Karpas-422 (cell line): ENCODE measurements at regions not wholly inside any gene's neighbourhood (a gene's known extent, or its start where the extent isn't known, plus 50 kb on each side); places are given as distances from the start of the nearest gene placed in this dataset.

Experiments
- DNase-seq: peaks from one replicate; pipeline ENCODE4 v3.0.0-alpha.2; 2015
- H2AFZ ChIP-seq: fragments of 200-600 bp; sonication (generic); 2 replicates; pipeline ENCODE4 v1.6.1; 2014; ENCODE audit warnings: antibody characterized with exemption, low read length, mixed read lengths
- H3K27ac ChIP-seq: fragments of 200-600 bp; sonication (generic); 2 replicates; pipeline ENCODE4 v1.5.1; 2014; ENCODE audit warnings: mild to moderate bottlenecking, low read length, moderate library complexity
- H3K27me3 ChIP-seq: fragments of 200-600 bp; sonication (generic); 2 replicates; pipeline ENCODE4 v1.6.1; 2014; ENCODE audit warnings: low read length, mixed read lengths
- H3K36me3 ChIP-seq: fragments of 200-600 bp; sonication (generic); 2 replicates; pipeline ENCODE4 v1.6.1; 2014; ENCODE audit warnings: low read length, mixed read lengths; ENCODE audit not compliant: insufficient read depth
- H3K4me1 ChIP-seq: fragments of 200-600 bp; sonication (generic); 2 replicates; pipeline ENCODE4 v1.6.1; 2014; ENCODE audit warnings: mild to moderate bottlenecking, low read length, mixed read lengths
- H3K4me2 ChIP-seq: fragments of 200-600 bp; sonication (generic); 2 replicates; pipeline ENCODE4 v1.6.1; 2014; ENCODE audit warnings: low read length, low read depth, mild to moderate bottlenecking; ENCODE audit not compliant: poor library complexity, severe bottlenecking
- H3K4me3 ChIP-seq: fragments of 200-600 bp; sonication (generic); 2 replicates; pipeline ENCODE4 v1.5.1; 2014; ENCODE audit warnings: mild to moderate bottlenecking, antibody characterized with exemption, low read length, mixed read lengths
- H3K79me2 ChIP-seq: fragments of 200-600 bp; sonication (generic); 2 replicates; pipeline ENCODE4 v1.6.1; 2014; ENCODE audit warnings: mild to moderate bottlenecking, low read length, mixed read lengths
- H3K9ac ChIP-seq: fragments of 200-600 bp; sonication (generic); 2 replicates; pipeline ENCODE4 v1.6.0; 2014; ENCODE audit warnings: low read length
- H3K9me2 ChIP-seq: fragments of 200-600 bp; sonication (generic), shearing (Covaris generic); replicated peaks from 2 replicates; pipeline ENCODE4 v1.6.0; 2014; ENCODE audit warnings: mild to moderate bottlenecking, low read length, moderate library complexity; ENCODE audit not compliant: insufficient read depth
- H3K9me3 ChIP-seq: fragments of 300-700, 200-600 bp; sonication (generic); 2 replicates; pipeline ENCODE4 v1.6.1; 2014; ENCODE audit warnings: low read length, mixed read lengths
- H4K20me1 ChIP-seq: fragments of 200-600 bp; sonication (generic); 2 replicates; pipeline ENCODE4 v1.6.1; 2014; ENCODE audit warnings: mild to moderate bottlenecking, antibody characterized with exemption, low read length, low read depth; ENCODE audit not compliant: insufficient read depth

- Histone ChIP-seq H3K4me3 (no peak overlapping the region), H4K20me1 (no peaks in the 10 kb centered on the region), H3K27ac (no peak overlapping the region), H3K79me2 (no peaks in the 10 kb centered on the region), H3K9me2 (no peaks in the 10 kb centered on the region), H3K4me1 (peaks cover 3% of the 10 kb centered on the region; the same call in 1 of the 2 replicates), H3K27me3 (no peaks in the 10 kb centered on the region), H3K9me3 (no peaks in the 10 kb centered on the region), H3K9ac (no peak overlapping the region), H2AFZ (no peak overlapping the region), H3K4me2 (no peak overlapping the region), H3K36me3 (no peaks in the 10 kb centered on the region)
- DNase-seq, result no peak
Observed at GRCh38 chr1:53405737-53406136, 53.5 kb upstream of the DMRTB1 start.

- Histone ChIP-seq H3K27ac (no peak overlapping the region), H3K36me3 (no peaks in the 10 kb centered on the region), H3K79me2 (no peaks in the 10 kb centered on the region), H3K27me3 (no peaks in the 10 kb centered on the region), H3K9me3 (no peaks in the 10 kb centered on the region), H3K4me3 (no peak overlapping the region), H3K9ac (no peak overlapping the region), H2AFZ (no peak overlapping the region), H3K4me1 (peaks cover 3% of the 10 kb centered on the region; the same call in 1 of the 2 replicates), H3K4me2 (no peak overlapping the region), H3K9me2 (no peaks in the 10 kb centered on the region), H4K20me1 (no peaks in the 10 kb centered on the region)
- DNase-seq, result no peak
Observed at GRCh38 chr1:53406551-53407235, 52.5 kb upstream of the DMRTB1 start.

- Histone ChIP-seq H3K9me3 (no peaks in the 10 kb centered on the region), H3K27me3 (no peaks in the 10 kb centered on the region), H2AFZ (no peak overlapping the region), H3K79me2 (no peaks in the 10 kb centered on the region), H3K4me3 (no peak overlapping the region), H3K4me1 (peaks cover 3% of the 10 kb centered on the region; the same call in 1 of the 2 replicates), H3K9ac (no peak overlapping the region), H3K36me3 (no peaks in the 10 kb centered on the region), H3K9me2 (no peaks in the 10 kb centered on the region), H4K20me1 (no peaks in the 10 kb centered on the region), H3K4me2 (no peak overlapping the region), H3K27ac (no peak overlapping the region)
- peak; percentile 5 for DNase-seq
Observed at GRCh38 chr1:53408013-53408754, 51.0 kb upstream of the DMRTB1 start.

GRCh38 chr1:53408755-53409129 lies 50.5 kb upstream of the DMRTB1 start:
- no peak overlapping the region for H3K9ac ChIP-seq
- peaks cover 3% of the 10 kb centered on the region; the same call in 1 of the 2 replicates for H3K4me1 ChIP-seq
- no peak overlapping the region for H2AFZ ChIP-seq
- no peaks in the 10 kb centered on the region for H3K9me2 ChIP-seq
- H3K9me3 ChIP-seq, result no peaks in the 10 kb centered on the region
- H3K36me3 ChIP-seq, result no peaks in the 10 kb centered on the region
- H4K20me1 ChIP-seq, result no peaks in the 10 kb centered on the region
- no peaks in the 10 kb centered on the region for H3K79me2 ChIP-seq
- no peak for DNase-seq
- no peak overlapping the region for H3K4me3 ChIP-seq
- no peaks in the 10 kb centered on the region for H3K27me3 ChIP-seq
- H3K27ac ChIP-seq, result no peak overlapping the region
- no peak overlapping the region for H3K4me2 ChIP-seq

- Histone ChIP-seq H3K36me3 (no peaks in the 10 kb centered on the region), H3K4me3 (no peak overlapping the region), H2AFZ (peak overlapping the region; percentile 70; the same call in 1 of the 2 replicates), H3K79me2 (no peaks in the 10 kb centered on the region), H3K9ac (no peak overlapping the region), H4K20me1 (no peaks in the 10 kb centered on the region), H3K9me3 (no peaks in the 10 kb centered on the region), H3K4me2 (no peak overlapping the region), H3K4me1 (peaks cover 3% of the 10 kb centered on the region; the same call in 1 of the 2 replicates), H3K9me2 (no peaks in the 10 kb centered on the region), H3K27ac (no peak overlapping the region), H3K27me3 (no peaks in the 10 kb centered on the region)
- no peak for DNase-seq
Observed at GRCh38 chr1:53409233-53409632, 50.0 kb upstream of the DMRTB1 start.
